GM12872 (cell line): ENCODE measurements at regions not wholly inside any gene's neighbourhood (a gene's known extent, or its start where the extent isn't known, plus 50 kb on each side); places are given as distances from the start of the nearest gene placed in this dataset.

Source experiments
- CTCF ChIP-seq: IDR thresholded peaks from 3 replicates; pipeline ENCODE4 v1.5.1; 2011; ENCODE audit warnings: low read depth, mild to moderate bottlenecking, low read length, moderate library complexity; ENCODE audit not compliant: insufficient read depth

GRCh38 chr12:60201891-60202290 lies 606.1 kb downstream of the SLC16A7 start:
- TF ChIP-seq CTCF, result no peak

- no peak for TF ChIP-seq CTCF
Observed at GRCh38 chr12:60205500-60205899, 609.7 kb downstream of the SLC16A7 start.

GRCh38 chr12:60209521-60209920 lies 613.7 kb downstream of the SLC16A7 start:
- no peak for TF ChIP-seq CTCF

GRCh38 chr12:60209933-60210332 lies 614.1 kb downstream of the SLC16A7 start:
- TF ChIP-seq CTCF, result no peak

- no peak for TF ChIP-seq CTCF
Observed at GRCh38 chr12:60210756-60211155, 614.9 kb downstream of the SLC16A7 start.

GRCh38 chr12:60211244-60211643 lies 615.4 kb downstream of the SLC16A7 start:
- no peak for TF ChIP-seq CTCF

GRCh38 chr12:60212159-60213000 lies 616.6 kb downstream of the SLC16A7 start:
- no peak for TF ChIP-seq CTCF
